ENCODE measurements at regions not wholly inside any gene's neighbourhood (a gene's known extent, or its start where the extent isn't known, plus 50 kb on each side); places are given as distances from the start of the nearest gene placed in this dataset.

GRCh38 chr9:107079589-107079988 is 203.5 kb upstream of the RAD23B start:
- Histone ChIP-seq H3K27me3 (no peaks in the 10 kb centered on the region), H3K4me1 (no peaks in the 10 kb centered on the region), H3K27ac (no peak overlapping the region), H3K4me3 (no peak overlapping the region), H3K9me3 (no peaks in the 10 kb centered on the region), H3K36me3 (no peaks in the 10 kb centered on the region)
- DNase-seq (ENCODE audit: low spot score) = no peak
- TF ChIP-seq CTCF (IDR thresholded peaks at IDR 0.05) = no peak

- H3K27me3 ChIP-seq = no peaks in the 10 kb centered on the region
- no peak for DNase-seq (ENCODE audit: low spot score)
- H3K27ac ChIP-seq = no peak overlapping the region
- no peaks in the 10 kb centered on the region for H3K36me3 ChIP-seq
- H3K4me1 ChIP-seq = no peaks in the 10 kb centered on the region
- no peaks in the 10 kb centered on the region for H3K9me3 ChIP-seq
- H3K4me3 ChIP-seq = no peak overlapping the region
- TF ChIP-seq CTCF (IDR thresholded peaks at IDR 0.05) = no peak
Measured at GRCh38 chr9:107080130-107080529, 202.9 kb upstream of the RAD23B start.

GRCh38 chr9:107086460-107086859 is 196.6 kb upstream of the RAD23B start:
- Histone ChIP-seq H3K27me3 (no peaks in the 10 kb centered on the region), H3K4me1 (no peaks in the 10 kb centered on the region), H3K9me3 (peaks cover 0 to 4% of the 10 kb centered on the region in 2 donors), H3K4me3 (no peak overlapping the region), H3K27ac (no peak overlapping the region), H3K36me3 (no peaks in the 10 kb centered on the region)
- no peak for DNase-seq (ENCODE audit: low spot score)
- no peak for TF ChIP-seq CTCF (IDR thresholded peaks at IDR 0.05)

GRCh38 chr9:107087222-107087621 is 195.9 kb upstream of the RAD23B start:
- no peak for TF ChIP-seq CTCF (IDR thresholded peaks at IDR 0.05)
- no peaks in the 10 kb centered on the region for H3K36me3 ChIP-seq
- no peak overlapping the region for H3K4me3 ChIP-seq
- H3K27me3 ChIP-seq = no peaks in the 10 kb centered on the region
- H3K9me3 ChIP-seq = peaks cover 0 to 4% of the 10 kb centered on the region in 2 donors
- no peak for DNase-seq (ENCODE audit: low spot score)
- H3K4me1 ChIP-seq = no peaks in the 10 kb centered on the region
- no peak overlapping the region for H3K27ac ChIP-seq

GRCh38 chr9:107090218-107090617 is 192.9 kb upstream of the RAD23B start:
- DNase-seq (ENCODE audit: low spot score) = no peak
- Histone ChIP-seq H3K9me3 (peaks cover 0 to 4% of the 10 kb centered on the region in 2 donors), H3K4me1 (no peaks in the 10 kb centered on the region), H3K4me3 (no peak overlapping the region), H3K27me3 (no peaks in the 10 kb centered on the region), H3K36me3 (no peaks in the 10 kb centered on the region), H3K27ac (no peak overlapping the region)
- TF ChIP-seq CTCF (IDR thresholded peaks at IDR 0.05) = no peak

GRCh38 chr9:107093365-107094060 is 189.6 kb upstream of the RAD23B start:
- Histone ChIP-seq H3K9me3 (peaks cover 0 to 4% of the 10 kb centered on the region in 2 donors), H3K27me3 (no peaks in the 10 kb centered on the region), H3K27ac (no peak overlapping the region), H3K4me3 (no peak overlapping the region), H3K4me1 (no peaks in the 10 kb centered on the region), H3K36me3 (no peaks in the 10 kb centered on the region)
- no peak for TF ChIP-seq CTCF (IDR thresholded peaks at IDR 0.05)
- DNase-seq (ENCODE audit: low spot score) = no peak

Data from right atrium auricular region (tissue), 2 donors.